Mucosa of descending colon (tissue), 3 donors: ENCODE measurements at regions not wholly inside any gene's neighbourhood (a gene's known extent, or its start where the extent isn't known, plus 50 kb on each side); places are given as distances from the start of the nearest gene placed in this dataset.

ENCODE experiments used
- ATAC-seq: fragments of 200-7000 bp; cut with Tn5 transposase; one replicate; pipeline ENCODE4 v1.9.1; 2020; ENCODE audit warnings: mild to moderate bottlenecking, moderate library complexity
- DNase-seq, 3 donors: peaks; one replicate each; pipeline ENCODE4 v3.0.0-alpha.2; 2020
- H3K36me3 ChIP-seq: fragments of 200-600 bp; one replicate; pipeline ENCODE4 v1.8.0; 2021; ENCODE audit warnings: low read depth, mild to moderate bottlenecking
- H3K4me1 ChIP-seq: fragments of 200-600 bp; one replicate; pipeline ENCODE4 v1.8.0; 2021; ENCODE audit warnings: low read depth, mild to moderate bottlenecking
- H3K4me3 ChIP-seq: fragments of 200-600 bp; one replicate; pipeline ENCODE4 v1.8.0; 2021; ENCODE audit warnings: mild to moderate bottlenecking
- H3K9me3 ChIP-seq: fragments of 200-600 bp; one replicate; pipeline ENCODE4 v1.8.0; 2021; ENCODE audit warnings: mild to moderate bottlenecking
- intact Hi-C, 2 donors: fragments of 100-400 bp; cut with DNase I in 1 of 2; cut with micrococcal nuclease in 1 of 2; formaldehyde crosslinking; loops; one replicate each; pipeline versions ENCODE4 v1.11.0 to v1.11.1; 2022; cut with DNase I, micrococcal nuclease
- TF ChIP-seq, protein P1 (sequence below): fragments of 200-600 bp; IDR thresholded peaks from one replicate; pipeline ENCODE4 v1.8.0; 2022; ENCODE audit warnings: antibody characterized with exemption, mild to moderate bottlenecking
- donor health status: DM: no; HTN: no; CAD: no; lungs with moderate emphysema.
- donor health status: DM: no; HTN: no; CAD: no.
- donor health status: DM: no; HTN: yes; CAD: no.

- DNase-seq (no peak), ATAC-seq (no peak)
- Histone ChIP-seq H3K9me3 (no peaks in the 10 kb centered on the region), H3K4me1 (no peaks in the 10 kb centered on the region), H3K36me3 (no peaks in the 10 kb centered on the region), H3K4me3 (no peak overlapping the region)
- intact Hi-C loops, result no loop called here
- TF ChIP-seq, protein P1, sequence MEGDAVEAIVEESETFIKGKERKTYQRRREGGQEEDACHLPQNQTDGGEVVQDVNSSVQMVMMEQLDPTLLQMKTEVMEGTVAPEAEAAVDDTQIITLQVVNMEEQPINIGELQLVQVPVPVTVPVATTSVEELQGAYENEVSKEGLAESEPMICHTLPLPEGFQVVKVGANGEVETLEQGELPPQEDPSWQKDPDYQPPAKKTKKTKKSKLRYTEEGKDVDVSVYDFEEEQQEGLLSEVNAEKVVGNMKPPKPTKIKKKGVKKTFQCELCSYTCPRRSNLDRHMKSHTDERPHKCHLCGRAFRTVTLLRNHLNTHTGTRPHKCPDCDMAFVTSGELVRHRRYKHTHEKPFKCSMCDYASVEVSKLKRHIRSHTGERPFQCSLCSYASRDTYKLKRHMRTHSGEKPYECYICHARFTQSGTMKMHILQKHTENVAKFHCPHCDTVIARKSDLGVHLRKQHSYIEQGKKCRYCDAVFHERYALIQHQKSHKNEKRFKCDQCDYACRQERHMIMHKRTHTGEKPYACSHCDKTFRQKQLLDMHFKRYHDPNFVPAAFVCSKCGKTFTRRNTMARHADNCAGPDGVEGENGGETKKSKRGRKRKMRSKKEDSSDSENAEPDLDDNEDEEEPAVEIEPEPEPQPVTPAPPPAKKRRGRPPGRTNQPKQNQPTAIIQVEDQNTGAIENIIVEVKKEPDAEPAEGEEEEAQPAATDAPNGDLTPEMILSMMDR, result no peak
Measured at GRCh38 chr5:172575816-172576545, 65.1 kb upstream of the NEURL1B start.

- H3K4me3 ChIP-seq, result no peak overlapping the region
- intact Hi-C loops, result no loop called here
- DNase-seq, result no peak
Measured at GRCh38 chr5:172575416-172575815, 65.6 kb upstream of the NEURL1B start.

DNA sequence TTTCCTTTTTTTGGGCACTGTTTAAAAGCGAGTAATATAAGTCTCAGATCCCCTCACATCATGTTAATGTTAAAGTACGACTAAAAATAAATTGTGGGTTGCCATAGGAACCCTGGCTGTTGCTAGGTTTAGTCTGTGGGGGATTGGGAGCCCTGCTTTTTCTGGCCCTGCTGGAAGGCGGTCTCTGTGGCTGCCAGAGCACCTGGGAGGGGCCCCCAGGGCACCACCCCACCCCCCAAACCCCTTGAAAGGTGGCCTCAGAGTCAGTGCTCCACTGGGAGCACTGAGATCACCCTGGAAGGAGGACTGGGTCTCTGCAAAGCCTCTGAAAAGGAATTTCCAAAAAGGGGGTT is 66.2 kb upstream of the NEURL1B start:
- ATAC-seq (no peak), DNase-seq (no peak)
- Histone ChIP-seq H3K4me1 (peaks cover 6% of the 10 kb centered on the region), H3K9me3 (no peaks in the 10 kb centered on the region), H3K36me3 (no peaks in the 10 kb centered on the region), H3K4me3 (no peak overlapping the region)
- TF ChIP-seq, protein P1, result no peak
- intact Hi-C loops, result no loop called here

More at GRCh38 chr5:172575416-172575815, 65.6 kb upstream of the NEURL1B start:
- Histone ChIP-seq H3K9me3 (no peaks in the 10 kb centered on the region), H3K36me3 (no peaks in the 10 kb centered on the region), H3K4me1 (peaks cover under 1% of the 10 kb centered on the region)
- ATAC-seq, result no peak
- TF ChIP-seq, protein P1, result no peak

GRCh38 chr5:172573986-172574870 is 66.8 kb upstream of the NEURL1B start:
- Histone ChIP-seq H3K9me3 (no peaks in the 10 kb centered on the region), H3K4me3 (no peak overlapping the region), H3K4me1 (peaks cover 10% of the 10 kb centered on the region), H3K36me3 (no peaks in the 10 kb centered on the region)
- intact Hi-C loops, result no loop called here
- TF ChIP-seq, protein P1, result no peak
- DNase-seq (no peak), ATAC-seq (no peak)

DNA sequence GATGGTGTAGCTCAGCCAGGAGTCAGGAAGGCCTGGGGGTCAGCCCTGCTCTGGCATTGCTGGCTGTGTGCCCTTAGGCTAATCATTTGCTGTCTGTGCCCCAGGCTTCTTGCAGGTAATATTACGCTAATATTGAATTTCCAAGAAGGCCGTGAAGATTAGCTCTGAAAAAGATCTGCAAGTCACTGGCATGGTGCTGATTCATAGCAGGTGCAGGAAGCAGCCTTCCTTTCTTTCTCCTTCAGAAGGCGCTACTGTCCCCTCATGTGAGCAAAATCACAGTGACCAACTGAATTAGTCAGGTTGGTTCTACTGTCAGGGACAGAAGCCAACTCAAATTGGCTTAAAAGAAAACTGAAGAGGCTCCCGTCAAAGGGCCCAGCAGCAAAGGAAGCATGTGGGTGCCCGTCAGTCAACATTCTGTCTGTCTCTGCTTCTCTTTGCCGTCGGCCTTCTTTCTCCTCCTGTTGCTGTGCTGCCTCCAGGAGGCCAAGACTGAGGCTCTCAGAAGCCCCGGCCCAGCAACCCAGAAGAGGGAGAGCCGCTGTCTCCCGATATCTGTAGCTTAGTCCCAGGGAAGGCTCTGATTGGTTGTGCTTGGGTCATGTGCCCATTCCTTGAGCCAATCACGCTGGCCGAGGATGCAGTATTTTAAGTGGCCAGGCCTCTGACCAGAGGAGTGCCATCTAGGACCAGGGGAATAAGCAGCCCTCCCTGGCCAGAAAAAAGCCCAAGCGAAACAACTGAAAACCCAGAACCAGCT is 67.8 kb upstream of the NEURL1B start:
- H3K36me3 ChIP-seq, result no peaks in the 10 kb centered on the region
- intact Hi-C loops, result no loop called here
- no peak for DNase-seq
- H3K4me3 ChIP-seq, result no peak overlapping the region
- no peaks in the 10 kb centered on the region for H3K9me3 ChIP-seq
- peaks cover 12% of the 10 kb centered on the region for H3K4me1 ChIP-seq
- TF ChIP-seq, protein P1, result no peak
- ATAC-seq, result no peak
